T-cell (primary cell): ENCODE measurements at regions not wholly inside any gene's neighbourhood (a gene's known extent, or its start where the extent isn't known, plus 50 kb on each side); places are given as distances from the start of the nearest gene placed in this dataset.

Experiments used
- ATAC-seq, 4 experiments: fragments of 200-7000 bp in 3 of 4; fragments of 150-1000 bp in 1 of 4; cut with Tn5 transposase; replicated peaks in 1 of 4; 1 replicate in 3 of 4; 2 replicates in 1 of 4; pipeline ENCODE4 v1.10.0; 2021; ENCODE audit warnings: moderate library complexity in 3 of 4, mild to moderate bottlenecking in 2 of 4, moderate number of reproducible peaks in 1 of 4
- CTCF ChIA-PET, 2 donors: fragments of 300-600 bp; sonication (Branson Sonifier 250); formaldehyde crosslinking; loops; one replicate each; lab custom pipeline; 2022; ENCODE audit warnings: antibody characterized with exemption in 2 of 2; lab: Charles Lee
- POLR2A ChIA-PET, 2 donors: fragments of 300-600 bp; sonication (Branson Sonifier 250); formaldehyde crosslinking; loops; one replicate each; lab custom pipeline; 2022; ENCODE audit warnings: antibody characterized with exemption in 2 of 2; lab: Charles Lee
- DNase-seq, 35 experiments: peaks; one replicate each; pipeline versions ENCODE4 v3.0.0 to v3.0.0-alpha.2; 2013 to 2023
- H3K27ac ChIP-seq: one replicate; pipeline ENCODE4 v1.5.1; 2013; ENCODE audit warnings: low read length
- H3K27me3 ChIP-seq, 2 experiments: replicated peaks in 1 of 2; 1 replicate in 1 of 2; 2 replicates in 1 of 2; pipeline versions ENCODE4 v1.6.1 to v1.7.0; 2013; ENCODE audit warnings: low read length in 1 of 2, mixed read lengths in 1 of 2; ENCODE audit not compliant: control insufficient read depth in 2 of 2, insufficient read depth in 2 of 2; ENCODE audit errors: extremely low read depth in 1 of 2
- H3K36me3 ChIP-seq, 2 donors: 1 replicate in 1 of 2; 2 replicates in 1 of 2; pipeline versions ENCODE4 v1.6.1 to v1.7.0; 2013; ENCODE audit warnings: low read length in 1 of 2; ENCODE audit not compliant: control insufficient read depth in 2 of 2, insufficient read depth in 1 of 2; ENCODE audit errors: extremely low read depth in 1 of 2
- H3K4me1 ChIP-seq, 2 experiments: 1 replicate in 1 of 2; 2 replicates in 1 of 2; pipeline versions ENCODE4 v1.6.1 to v1.7.0; 2013; ENCODE audit warnings: low read length in 2 of 2, mixed read lengths in 1 of 2; ENCODE audit not compliant: insufficient read depth in 2 of 2, control insufficient read depth in 1 of 2; ENCODE audit errors: extremely low read depth in 1 of 2
- H3K4me3 ChIP-seq, 2 donors: 1 replicate in 1 of 2; 2 replicates in 1 of 2; pipeline versions ENCODE4 v1.5.1 to v1.7.0; 2013; ENCODE audit warnings: mild to moderate bottlenecking in 2 of 2, low read length in 1 of 2, moderate library complexity in 1 of 2; ENCODE audit not compliant: control insufficient read depth in 1 of 2; ENCODE audit errors: extremely low read depth in 1 of 2
- H3K9me3 ChIP-seq: 2 replicates; pipeline ENCODE4 v1.7.0; 2013
- H3K27ac Mint-ChIP-seq, 2 donors: one replicate each; pipeline ENCODE4 v1.8.0; 2020 to 2021; ENCODE audit warnings: mild to moderate bottlenecking in 2 of 2, mixed read lengths in 2 of 2
- H3K27me3 Mint-ChIP-seq, 2 donors: one replicate each; pipeline ENCODE4 v1.8.0; 2021 to 2022; ENCODE audit warnings: mixed read lengths in 2 of 2
- H3K36me3 Mint-ChIP-seq: one replicate; pipeline ENCODE4 v1.8.0; 2021; ENCODE audit warnings: mixed read lengths
- H3K4me1 Mint-ChIP-seq, 3 donors: one replicate each; pipeline ENCODE4 v1.8.0; 2020 to 2022; ENCODE audit warnings: mixed read lengths in 3 of 3, mild to moderate bottlenecking in 1 of 3
- H3K4me3 Mint-ChIP-seq, 3 donors: one replicate each; pipeline ENCODE4 v1.8.0; 2020 to 2022; ENCODE audit warnings: mild to moderate bottlenecking in 3 of 3, mixed read lengths in 3 of 3, moderate library complexity in 3 of 3
- H3K9me3 Mint-ChIP-seq, 3 donors: one replicate each; pipeline ENCODE4 v1.8.0; 2020 to 2022; ENCODE audit warnings: mixed read lengths in 3 of 3
- WGBS: methylation state at CpG from one replicate; pipeline ENCODE4 v1.1.5; 2013; ENCODE audit warnings: missing lambda C conversion rate; ENCODE audit not compliant: insufficient coverage; 5-methylcytosine and 5-hydroxymethylcytosine counted together

DNA sequence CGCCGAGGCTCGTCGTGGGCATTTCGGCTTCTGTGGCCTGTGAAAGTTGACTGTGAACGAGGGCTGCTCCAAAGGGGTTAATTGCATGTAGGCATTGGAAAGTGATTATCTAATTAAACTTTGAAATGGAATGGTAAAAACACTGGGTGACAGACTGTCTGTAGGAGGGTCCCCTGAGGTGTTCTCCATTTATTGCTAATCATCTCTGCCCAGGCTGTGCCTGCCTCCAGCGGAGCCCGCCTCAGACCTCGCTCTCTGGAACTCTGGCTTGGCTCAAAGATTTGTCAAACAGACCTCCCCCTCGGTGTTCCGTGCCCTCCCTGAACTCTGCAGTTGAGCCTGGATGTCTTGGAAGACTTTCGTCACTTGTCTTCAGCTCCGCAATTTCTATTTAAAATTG lies 50.2 kb upstream of the VRK1 start:
- no peak overlapping the region for H3K27ac ChIP-seq
- ATAC-seq (no peak), DNase-seq (no peak)
- H3K9me3 Mint-ChIP-seq: no peaks in the 10 kb centered on the region
- ChIA-PET CTCF (no interaction called here), POLR2A (no interaction called here)
- H3K27me3 ChIP-seq: peaks cover 4 to 49% of the 10 kb centered on the region in 2 experiments
- no peaks in the 10 kb centered on the region for H3K4me1 ChIP-seq
- H3K36me3 ChIP-seq: no peaks in the 10 kb centered on the region
- H3K27me3 Mint-ChIP-seq: peaks cover 48 to 62% of the 10 kb centered on the region in 2 donors
- H3K9me3 ChIP-seq: no peaks in the 10 kb centered on the region
- no peak overlapping the region for H3K4me3 ChIP-seq
- 91% methylated on average over 7 of the region's 13 CpGs for WGBS
- no peak overlapping the region for H3K27ac Mint-ChIP-seq
- no peaks in the 10 kb centered on the region for H3K36me3 Mint-ChIP-seq
- H3K4me1 Mint-ChIP-seq: peaks cover under 1 to 7% (median 3%) of the 10 kb centered on the region in 3 donors
- no peak overlapping the region for H3K4me3 Mint-ChIP-seq
